ENCODE measurements at regions not wholly inside any gene's neighbourhood (a gene's known extent, or its start where the extent isn't known, plus 50 kb on each side); places are given as distances from the start of the nearest gene placed in this dataset.

GRCh38 chr14:85453401-85454225, 76.3 kb upstream of the FLRT2 start:
- H3K4me1 Mint-ChIP-seq (ENCODE audit: low read depth, unreplicated experiment), result peaks cover 9% of the 10 kb centered on the region
- ChIA-PET CTCF (no interaction called here), POLR2A (no interaction called here)

GRCh38 chr14:85454226-85454813, 75.6 kb upstream of the FLRT2 start:
- no peak for DNase-seq
- Mint-ChIP-seq H3K9me3 (ENCODE audit: unreplicated experiment) (no peaks in the 10 kb centered on the region), H3K36me3 (ENCODE audit: insufficient read depth, unreplicated experiment) (no peaks in the 10 kb centered on the region), H3K27ac (ENCODE audit: unreplicated experiment) (no peak overlapping the region), H3K4me1 (ENCODE audit: low read depth, unreplicated experiment) (peaks cover 9% of the 10 kb centered on the region), H3K27me3 (ENCODE audit: insufficient read depth, unreplicated experiment) (no peaks in the 10 kb centered on the region), H3K4me3 (ENCODE audit: unreplicated experiment) (no peak overlapping the region)
- BruUV-seq (replicated peaks), result no TSS peak
- Histone ChIP-seq H3K4me1 (no peaks in the 10 kb centered on the region), H3K9me3 (no peaks in the 10 kb centered on the region), H3K36me3 (ENCODE audit: control insufficient read depth, insufficient read depth, low read length) (no peaks in the 10 kb centered on the region), H3K27me3 (replicated peaks; ENCODE audit: control insufficient read depth, insufficient read depth, low read length) (no peaks in the 10 kb centered on the region), H3K4me3 (ENCODE audit: low read depth, low read length) (no peak overlapping the region)
- no peak for TF ChIP-seq CTCF (IDR thresholded peaks at IDR 0.05; ENCODE audit: insufficient read depth in 1 of 2, low read depth in 1 of 2, low read length in 1 of 2, severe bottlenecking in 1 of 2, unreplicated experiment in 1 of 2)
- CTCF ChIA-PET, result no interaction called here
- intact Hi-C loops (cut with micrococcal nuclease; ENCODE audit: unreplicated experiment), result no loop called here
- POLR2A ChIA-PET, result no interaction called here

More at GRCh38 chr14:85453401-85454225, 76.3 kb upstream of the FLRT2 start:
- H3K4me3 Mint-ChIP-seq (ENCODE audit: unreplicated experiment), result no peak overlapping the region
- Histone ChIP-seq H3K4me1 (no peaks in the 10 kb centered on the region), H3K27me3 (replicated peaks; ENCODE audit: control insufficient read depth, insufficient read depth, low read length) (no peaks in the 10 kb centered on the region), H3K4me3 (ENCODE audit: low read depth, low read length) (no peak overlapping the region), H3K9me3 (no peaks in the 10 kb centered on the region), H3K36me3 (ENCODE audit: control insufficient read depth, insufficient read depth, low read length) (no peaks in the 10 kb centered on the region)
- no peak for TF ChIP-seq CTCF (IDR thresholded peaks at IDR 0.05; ENCODE audit: insufficient read depth in 1 of 2, low read depth in 1 of 2, low read length in 1 of 2, severe bottlenecking in 1 of 2, unreplicated experiment in 1 of 2)
- BruUV-seq (replicated peaks), result no TSS peak
- intact Hi-C loops (cut with micrococcal nuclease; ENCODE audit: unreplicated experiment), result no loop called here
- DNase-seq, result no peak
- no peak overlapping the region for H3K27ac Mint-ChIP-seq (ENCODE audit: unreplicated experiment)
- no peaks in the 10 kb centered on the region for H3K9me3 Mint-ChIP-seq (ENCODE audit: unreplicated experiment)
- H3K27me3 Mint-ChIP-seq (ENCODE audit: insufficient read depth, unreplicated experiment), result no peaks in the 10 kb centered on the region
- no peaks in the 10 kb centered on the region for H3K36me3 Mint-ChIP-seq (ENCODE audit: insufficient read depth, unreplicated experiment)

GRCh38 chr14:85459361-85460000, 70.5 kb upstream of the FLRT2 start:
- no peak overlapping the region for H3K4me3 Mint-ChIP-seq (ENCODE audit: unreplicated experiment)
- Histone ChIP-seq H3K4me1 (no peaks in the 10 kb centered on the region; the same call in 1 of the 2 replicates), H3K4me3 (ENCODE audit: low read depth, low read length) (no peak overlapping the region), H3K27me3 (replicated peaks; ENCODE audit: control insufficient read depth, insufficient read depth, low read length) (no peaks in the 10 kb centered on the region), H3K36me3 (ENCODE audit: control insufficient read depth, insufficient read depth, low read length) (no peaks in the 10 kb centered on the region; the same call in 1 of the 2 replicates), H3K9me3 (0 out of 2 replicates have a peak, but pooled peaks cover 3% of the 10 kb centered on the region)
- intact Hi-C loops (cut with micrococcal nuclease; ENCODE audit: unreplicated experiment), result no loop called here
- BruUV-seq (replicated peaks), result no TSS peak
- H3K36me3 Mint-ChIP-seq (ENCODE audit: insufficient read depth, unreplicated experiment), result no peaks in the 10 kb centered on the region
- no peaks in the 10 kb centered on the region for H3K4me1 Mint-ChIP-seq (ENCODE audit: low read depth, unreplicated experiment)
- ChIA-PET CTCF (no interaction called here), POLR2A (no interaction called here)
- H3K9me3 Mint-ChIP-seq (ENCODE audit: unreplicated experiment), result peaks cover 10% of the 10 kb centered on the region
- no peaks in the 10 kb centered on the region for H3K27me3 Mint-ChIP-seq (ENCODE audit: insufficient read depth, unreplicated experiment)
- no peak for DNase-seq
- TF ChIP-seq CTCF (IDR thresholded peaks at IDR 0.05; ENCODE audit: insufficient read depth in 1 of 2, low read depth in 1 of 2, low read length in 1 of 2, severe bottlenecking in 1 of 2, unreplicated experiment in 1 of 2), result no peak
- no peak overlapping the region for H3K27ac Mint-ChIP-seq (ENCODE audit: unreplicated experiment)

Data from Caco-2 (cell line).